Vagina (tissue), 2 donors: ENCODE measurements at regions not wholly inside any gene's neighbourhood (a gene's known extent, or its start where the extent isn't known, plus 50 kb on each side); places are given as distances from the start of the nearest gene placed in this dataset.
A peak's percentile ranks its signal among the peaks of the same experiment; 100 is the strongest.

Source experiments
- DNase-seq, 2 donors: peaks; one replicate each; pipeline ENCODE4 v3.0.0-alpha.2; 2017; ENCODE audit errors: extremely low spot score in 2 of 2
- H3K27ac ChIP-seq: fragments of 200-600 bp; sonication (generic); one replicate; pipeline ENCODE4 v1.5.1; 2019
- H3K27me3 ChIP-seq: fragments of 200-600 bp; sonication (generic); one replicate; pipeline ENCODE4 v1.5.1; 2019
- H3K36me3 ChIP-seq, 2 donors: fragments of 200-600 bp; sonication (generic); one replicate each; pipeline ENCODE4 v1.5.1; 2017 to 2019
- H3K4me1 ChIP-seq: fragments of 200-600 bp; sonication (generic); one replicate; pipeline ENCODE4 v1.5.1; 2019
- H3K4me3 ChIP-seq, 2 donors: fragments of 200-600 bp; sonication (generic); 1 replicate in 1 of 2; 2 replicates in 1 of 2; pipeline ENCODE4 v1.5.1; 2016 to 2019
- H3K9me3 ChIP-seq: fragments of 200-600 bp; sonication (generic); one replicate; pipeline ENCODE4 v1.5.1; 2019
- CTCF ChIP-seq, 3 experiments: fragments of 450-650 bp in 2 of 3; fragments of 200-600 bp in 1 of 3; sonication (generic) in 1 of 3; IDR thresholded peaks; one replicate each; pipeline ENCODE4 v1.5.1; 2017 to 2019; ENCODE audit warnings: antibody characterized with exemption in 3 of 3, mild to moderate bottlenecking in 2 of 3, moderate library complexity in 2 of 3
- POLR2A ChIP-seq, 2 donors: fragments of 450-650 bp; IDR thresholded peaks; one replicate each; pipeline ENCODE4 v1.6.1; 2017; ENCODE audit warnings: antibody characterized with exemption in 2 of 2, mild to moderate bottlenecking in 2 of 2, moderate library complexity in 2 of 2
- POLR2AphosphoS5 ChIP-seq, 2 donors: sonication (generic); formaldehyde crosslinking; IDR thresholded peaks; one replicate each; pipeline ENCODE4 v1.9.0; 2017; ENCODE audit warnings: antibody characterized with exemption in 2 of 2, mild to moderate bottlenecking in 2 of 2, low read depth in 1 of 2; ENCODE audit not compliant: insufficient read depth in 1 of 2
- intact Hi-C: fragments of 100-400 bp; cut with DNase I; formaldehyde crosslinking; loops from one replicate; pipeline ENCODE4 v1.15.1; 2023

- H3K27ac ChIP-seq = no peak overlapping the region
- no peaks in the 10 kb centered on the region for H3K4me1 ChIP-seq
- H3K36me3 ChIP-seq = no peaks in the 10 kb centered on the region
- no peaks in the 10 kb centered on the region for H3K27me3 ChIP-seq
- TF ChIP-seq POLR2AphosphoS5 (IDR thresholded peaks at IDR 0.05; ENCODE audit: insufficient read depth in 1 of 2, low read depth in 1 of 2) = no peak
- TF ChIP-seq CTCF (IDR thresholded peaks at IDR 0.05) = no peak
- no peak for TF ChIP-seq POLR2A (IDR thresholded peaks at IDR 0.05)
- intact Hi-C loops = no loop called here
- no peak for DNase-seq
- H3K9me3 ChIP-seq = no peaks in the 10 kb centered on the region
- no peak overlapping the region for H3K4me3 ChIP-seq
Measured at GRCh38 chr5:44574678-44575077, 185.5 kb upstream of the FGF10 start.

- Histone ChIP-seq H3K9me3 (no peaks in the 10 kb centered on the region), H3K27me3 (no peaks in the 10 kb centered on the region), H3K36me3 (no peaks in the 10 kb centered on the region), H3K27ac (no peak overlapping the region), H3K4me3 (no peak overlapping the region), H3K4me1 (no peaks in the 10 kb centered on the region)
- DNase-seq = no peak
- TF ChIP-seq POLR2AphosphoS5 (IDR thresholded peaks at IDR 0.05; ENCODE audit: insufficient read depth in 1 of 2, low read depth in 1 of 2) = no peak
- intact Hi-C loops = no loop called here
Measured at GRCh38 chr5:44568519-44568918, 179.3 kb upstream of the FGF10 start.

GRCh38 chr5:44565902-44566301, 176.7 kb upstream of the FGF10 start:
- H3K4me1 ChIP-seq = no peaks in the 10 kb centered on the region
- DNase-seq = no peak
- no peaks in the 10 kb centered on the region for H3K36me3 ChIP-seq
- intact Hi-C loops = no loop called here
- no peak for TF ChIP-seq CTCF (IDR thresholded peaks at IDR 0.05)
- TF ChIP-seq POLR2A (IDR thresholded peaks at IDR 0.05) = no peak
- no peak for TF ChIP-seq POLR2AphosphoS5 (IDR thresholded peaks at IDR 0.05; ENCODE audit: insufficient read depth in 1 of 2, low read depth in 1 of 2)
- H3K27me3 ChIP-seq = no peaks in the 10 kb centered on the region
- no peak overlapping the region for H3K27ac ChIP-seq
- H3K9me3 ChIP-seq = no peaks in the 10 kb centered on the region
- no peak overlapping the region for H3K4me3 ChIP-seq

- intact Hi-C loops = no loop called here
- no peak for TF ChIP-seq POLR2AphosphoS5 (IDR thresholded peaks at IDR 0.05; ENCODE audit: insufficient read depth in 1 of 2, low read depth in 1 of 2)
- no peak for TF ChIP-seq CTCF (IDR thresholded peaks at IDR 0.05)
- no peak for TF ChIP-seq POLR2A (IDR thresholded peaks at IDR 0.05)
Measured at GRCh38 chr5:44565360-44565759, 176.1 kb upstream of the FGF10 start.

GRCh38 chr5:44546286-44546685, 157.1 kb upstream of the FGF10 start:
- intact Hi-C loops = no loop called here
- Histone ChIP-seq H3K27ac (no peak overlapping the region), H3K9me3 (no peaks in the 10 kb centered on the region), H3K36me3 (no peaks in the 10 kb centered on the region), H3K27me3 (no peaks in the 10 kb centered on the region), H3K4me1 (no peaks in the 10 kb centered on the region), H3K4me3 (no peak overlapping the region)
- no peak for DNase-seq
- no peak for TF ChIP-seq POLR2A (IDR thresholded peaks at IDR 0.05)
- no peak for TF ChIP-seq CTCF (IDR thresholded peaks at IDR 0.05)
- peak in 1 of 2 donors; percentile 20 for TF ChIP-seq POLR2AphosphoS5 (IDR thresholded peaks at IDR 0.05; ENCODE audit: insufficient read depth in 1 of 2, low read depth in 1 of 2)

More at GRCh38 chr5:44565360-44565759, 176.1 kb upstream of the FGF10 start:
- Histone ChIP-seq H3K9me3 (no peaks in the 10 kb centered on the region), H3K27ac (no peak overlapping the region), H3K36me3 (no peaks in the 10 kb centered on the region), H3K4me1 (no peaks in the 10 kb centered on the region), H3K4me3 (no peak overlapping the region), H3K27me3 (no peaks in the 10 kb centered on the region)
- DNase-seq = no peak

- no peak overlapping the region for H3K27ac ChIP-seq
- H3K4me1 ChIP-seq = no peaks in the 10 kb centered on the region
- no peaks in the 10 kb centered on the region for H3K9me3 ChIP-seq
- no peak overlapping the region for H3K4me3 ChIP-seq
- H3K27me3 ChIP-seq = no peaks in the 10 kb centered on the region
- DNase-seq = no peak
- TF ChIP-seq POLR2A (IDR thresholded peaks at IDR 0.05) (no peak), POLR2AphosphoS5 (IDR thresholded peaks at IDR 0.05; ENCODE audit: insufficient read depth in 1 of 2, low read depth in 1 of 2) (no peak), CTCF (IDR thresholded peaks at IDR 0.05) (no peak)
- intact Hi-C loops = no loop called here
- H3K36me3 ChIP-seq = no peaks in the 10 kb centered on the region
Measured at GRCh38 chr5:44543511-44543910, 154.3 kb upstream of the FGF10 start.
